ENCODE measurements at regions not wholly inside any gene's neighbourhood (a gene's known extent, or its start where the extent isn't known, plus 50 kb on each side); places are given as distances from the start of the nearest gene placed in this dataset.

DNA sequence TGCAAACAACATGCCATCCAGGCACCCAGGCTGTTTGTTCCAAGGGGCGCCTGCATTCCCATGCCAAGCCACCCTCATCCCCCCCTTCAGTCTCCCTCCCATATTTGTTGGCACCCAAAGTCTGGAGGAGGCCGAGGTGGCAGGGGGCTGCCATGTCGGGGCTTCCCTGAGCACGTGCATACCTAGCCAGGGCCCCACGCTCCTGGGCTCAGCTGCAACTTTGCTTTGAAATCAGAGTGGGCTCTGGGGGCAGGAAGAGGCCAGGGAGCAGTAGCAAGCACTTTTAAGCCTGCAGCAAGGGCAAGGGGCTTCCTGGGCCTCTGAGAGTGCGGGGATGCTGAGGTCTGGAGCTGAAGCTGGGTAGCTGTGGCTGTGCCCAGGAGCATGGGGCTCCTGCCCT, 655.9 kb upstream of the EYS start (continued):
- no peak for TF ChIP-seq FOS (IDR thresholded peaks at IDR 0.05; ENCODE audit: borderline replicate concordance, extremely low read depth, insufficient read length)
- no peak for TF ChIP-seq MYC (IDR thresholded peaks at IDR 0.05; ENCODE audit: insufficient read depth, insufficient read length, insufficient replicate concordance, low read length, severe bottlenecking)
- no peak for TF ChIP-seq EZH2 (IDR thresholded peaks at IDR 0.05; ENCODE audit: borderline replicate concordance, control insufficient read depth, low read depth, low read length)
- no peak for TF ChIP-seq STAT3 (IDR thresholded peaks at IDR 0.05; ENCODE audit: low read depth, low read length)
- no peak for TF ChIP-seq TCF12 (IDR thresholded peaks at IDR 0.05; ENCODE audit: low read depth, low read length)
- TF ChIP-seq TAF1 (IDR thresholded peaks at IDR 0.05; ENCODE audit: borderline replicate concordance, low read depth, low read length): no peak
- TF ChIP-seq CUX1 (IDR thresholded peaks at IDR 0.05; ENCODE audit: insufficient replicate concordance, low read depth, low read length): no peak

DNA sequence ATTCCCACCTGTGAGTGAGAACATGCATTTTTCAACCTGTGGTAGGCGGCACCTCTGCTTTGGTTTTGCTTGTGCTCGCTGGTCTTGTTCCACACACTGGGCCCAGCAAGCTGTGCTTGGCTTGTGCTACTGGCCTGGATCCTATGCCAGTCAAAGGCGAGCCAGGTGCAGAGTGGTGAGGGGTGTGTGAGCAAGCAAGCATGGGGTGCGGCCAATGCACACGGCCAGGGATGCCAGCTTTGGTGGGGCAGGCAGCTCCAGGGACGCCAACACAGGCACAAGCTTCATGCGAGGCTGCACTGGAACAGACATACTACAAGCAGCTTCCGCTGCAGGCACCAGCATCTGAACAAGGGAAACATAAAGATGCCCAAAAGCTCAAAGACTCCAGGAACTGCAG, 654.9 kb upstream of the EYS start:
- no peak for FAIRE-seq
- Histone ChIP-seq H3K4me1 (ENCODE audit: control insufficient read depth, insufficient read depth, low read length) (no peaks in the 10 kb centered on the region), H3K27me3 (replicated peaks in 1 of 2; ENCODE audit: control insufficient read depth in 2 of 2, insufficient read depth in 2 of 2, low read length in 1 of 2) (no peaks in the 10 kb centered on the region), H3K9me3 (replicated peaks; ENCODE audit: control insufficient read depth, insufficient read depth, low read length) (no peaks in the 10 kb centered on the region), H3K4me2 (ENCODE audit: control insufficient read depth, insufficient read depth) (no peak overlapping the region), H3K9ac (ENCODE audit: control insufficient read depth, insufficient read depth, low read length) (no peak overlapping the region), H4K20me1 (ENCODE audit: control insufficient read depth, insufficient read depth) (no peaks in the 10 kb centered on the region), H2AFZ (ENCODE audit: control insufficient read depth, low read depth, low read length) (no peak overlapping the region), H3K36me3 (ENCODE audit: control insufficient read depth in 2 of 2, insufficient read depth in 2 of 2, low read length in 1 of 2) (no peaks in the 10 kb centered on the region), H3K4me3 (no peak overlapping the region), H3K79me2 (ENCODE audit: control insufficient read depth, insufficient read depth, low read length) (no peaks in the 10 kb centered on the region), H3K27ac (ENCODE audit: control insufficient read depth, insufficient read depth) (no peak overlapping the region)
- no peak for ATAC-seq
- TF ChIP-seq JUND (IDR thresholded peaks at IDR 0.05; ENCODE audit: low read depth, low read length) (no peak), MEF2A (IDR thresholded peaks at IDR 0.05; ENCODE audit: insufficient read depth, low read depth, low read length) (no peak), CREB1 (IDR thresholded peaks at IDR 0.05; ENCODE audit: low read depth) (no peak), SMC3 (IDR thresholded peaks at IDR 0.05; ENCODE audit: borderline replicate concordance, low read length) (no peak), EP300 (IDR thresholded peaks at IDR 0.05; ENCODE audit: borderline replicate concordance in 1 of 2, control insufficient read depth in 1 of 2, low read depth in 2 of 2, low read length in 2 of 2) (no peak)
- TF ChIP-seq, protein P1, sequence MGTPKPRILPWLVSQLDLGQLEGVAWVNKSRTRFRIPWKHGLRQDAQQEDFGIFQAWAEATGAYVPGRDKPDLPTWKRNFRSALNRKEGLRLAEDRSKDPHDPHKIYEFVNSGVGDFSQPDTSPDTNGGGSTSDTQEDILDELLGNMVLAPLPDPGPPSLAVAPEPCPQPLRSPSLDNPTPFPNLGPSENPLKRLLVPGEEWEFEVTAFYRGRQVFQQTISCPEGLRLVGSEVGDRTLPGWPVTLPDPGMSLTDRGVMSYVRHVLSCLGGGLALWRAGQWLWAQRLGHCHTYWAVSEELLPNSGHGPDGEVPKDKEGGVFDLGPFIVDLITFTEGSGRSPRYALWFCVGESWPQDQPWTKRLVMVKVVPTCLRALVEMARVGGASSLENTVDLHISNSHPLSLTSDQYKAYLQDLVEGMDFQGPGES (IDR thresholded peaks at IDR 0.05): no peak
- DNase-seq (ENCODE audit: low read depth, low spot score): no peak
- 32% methylated on average over 8 of the region's 8 CpGs for WGBS (ENCODE audit: insufficient coverage, insufficient replicate concordance, low lambda C conversion rate, missing lambda C conversion rate)
- in situ Hi-C loops (cut with MboI) (no loop called here), intact Hi-C loops (cut with micrococcal nuclease; ENCODE audit: unreplicated experiment) (no loop called here)
- SMC1A ChIA-PET (ENCODE audit: uncharacterized antibody, unreplicated experiment): no interaction called here
- no TSS peak for BruUV-seq (replicated peaks)
- RAD21 ChIA-PET (ENCODE audit: unreplicated experiment): no interaction called here
- CTCF ChIA-PET: interaction anchor here (1.6 kb wide), 1 partner anchor 10 kb away, joined by 3 read pairs; no protein-coding TSS in a partner anchor
- POLR2A ChIA-PET: no interaction called here
